Uterus (tissue), 3 donors: ENCODE measurements at regions not wholly inside any gene's neighbourhood (a gene's known extent, or its start where the extent isn't known, plus 50 kb on each side); places are given as distances from the start of the nearest gene placed in this dataset.

Experiments
- DNase-seq, 2 donors: peaks; one replicate each; pipeline ENCODE4 v3.0.0-alpha.2; 2019 to 2020
- H3K27ac ChIP-seq, 2 donors: fragments of 200-600 bp; sonication (generic); 1 replicate in 1 of 2; 2 replicates in 1 of 2; pipeline ENCODE4 v1.5.1; 2016 to 2018
- H3K27me3 ChIP-seq, 2 donors: fragments of 200-600 bp; sonication (generic); one replicate each; pipeline ENCODE4 v1.5.1; 2018 to 2019; ENCODE audit warnings: control low read depth in 1 of 2
- H3K36me3 ChIP-seq, 2 donors: fragments of 200-600 bp; sonication (generic); one replicate each; pipeline ENCODE4 v1.5.1; 2019; ENCODE audit warnings: control low read depth in 1 of 2
- H3K4me1 ChIP-seq, 2 donors: fragments of 200-600 bp; sonication (generic); one replicate each; pipeline ENCODE4 v1.5.1; 2018 to 2019; ENCODE audit warnings: control low read depth in 1 of 2
- H3K4me3 ChIP-seq, 2 donors: fragments of 200-600 bp; sonication (generic); 1 replicate in 1 of 2; 2 replicates in 1 of 2; pipeline ENCODE4 v1.5.1; 2018 to 2019; ENCODE audit warnings: mild to moderate bottlenecking in 1 of 2
- H3K9me3 ChIP-seq, 2 donors: fragments of 200-600 bp; sonication (generic); one replicate each; pipeline ENCODE4 v1.5.1; 2019; ENCODE audit warnings: control low read depth in 1 of 2
- POLR2A ChIP-seq, 2 donors: fragments of 450-650 bp; IDR thresholded peaks; one replicate each; pipeline ENCODE4 v1.6.1; 2016; ENCODE audit warnings: antibody characterized with exemption in 2 of 2, mild to moderate bottlenecking in 1 of 2, moderate library complexity in 1 of 2
- intact Hi-C: fragments of 100-400 bp; cut with DNase I; formaldehyde crosslinking; loops from one replicate; pipeline ENCODE4 v1.15.1; 2023; ENCODE audit warnings: low total_unique reads
- TF ChIP-seq, protein P1 (sequence below), 4 experiments: fragments of 200-600 bp in 2 of 4; fragments of 450-650 bp in 2 of 4; sonication (generic) in 2 of 4; IDR thresholded peaks; one replicate each; pipeline ENCODE4 v1.5.1; 2016 to 2019; ENCODE audit warnings: antibody characterized with exemption in 4 of 4, mild to moderate bottlenecking in 2 of 4, moderate library complexity in 1 of 4
- donor health status: DM: yes; HTN: yes; CAD: no.

DNA sequence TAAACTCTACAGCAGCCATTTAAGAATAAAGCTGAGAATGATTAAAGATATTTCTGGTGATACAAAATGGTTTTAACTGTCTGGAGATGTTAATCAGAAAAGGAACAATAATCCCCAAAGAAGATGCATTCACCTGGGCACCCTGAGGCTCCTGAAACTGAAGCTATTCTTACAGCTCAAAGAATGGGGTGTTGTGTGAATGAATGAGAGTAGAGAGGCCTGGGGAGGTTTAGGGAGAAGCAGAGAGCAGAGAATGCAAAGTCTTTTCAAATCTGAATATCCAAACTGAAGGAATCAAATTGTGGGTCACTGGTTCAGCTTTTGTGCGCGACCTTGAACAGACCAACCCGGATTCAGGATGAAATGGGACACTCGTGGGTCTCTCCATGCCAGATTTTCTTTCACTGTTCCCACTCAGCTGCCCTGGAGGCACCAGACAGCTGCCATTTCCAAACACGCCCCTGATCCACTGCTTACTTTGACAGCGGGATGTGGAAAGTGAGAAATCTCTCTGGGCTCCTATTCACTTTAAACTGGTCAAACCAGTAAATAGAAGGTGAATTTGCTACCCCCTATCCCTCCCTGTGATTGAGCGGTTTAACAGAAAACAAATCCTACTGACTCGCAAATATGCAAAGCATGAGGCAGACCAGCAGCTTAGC, 485.5 kb upstream of the THBS1 start:
- Histone ChIP-seq H3K4me1 (no peaks in the 10 kb centered on the region), H3K4me3 (no peak overlapping the region), H3K27me3 (no peaks in the 10 kb centered on the region), H3K36me3 (no peaks in the 10 kb centered on the region), H3K9me3 (no peaks in the 10 kb centered on the region), H3K27ac (no peak overlapping the region)
- intact Hi-C loops, result no loop called here
- TF ChIP-seq, protein P1, sequence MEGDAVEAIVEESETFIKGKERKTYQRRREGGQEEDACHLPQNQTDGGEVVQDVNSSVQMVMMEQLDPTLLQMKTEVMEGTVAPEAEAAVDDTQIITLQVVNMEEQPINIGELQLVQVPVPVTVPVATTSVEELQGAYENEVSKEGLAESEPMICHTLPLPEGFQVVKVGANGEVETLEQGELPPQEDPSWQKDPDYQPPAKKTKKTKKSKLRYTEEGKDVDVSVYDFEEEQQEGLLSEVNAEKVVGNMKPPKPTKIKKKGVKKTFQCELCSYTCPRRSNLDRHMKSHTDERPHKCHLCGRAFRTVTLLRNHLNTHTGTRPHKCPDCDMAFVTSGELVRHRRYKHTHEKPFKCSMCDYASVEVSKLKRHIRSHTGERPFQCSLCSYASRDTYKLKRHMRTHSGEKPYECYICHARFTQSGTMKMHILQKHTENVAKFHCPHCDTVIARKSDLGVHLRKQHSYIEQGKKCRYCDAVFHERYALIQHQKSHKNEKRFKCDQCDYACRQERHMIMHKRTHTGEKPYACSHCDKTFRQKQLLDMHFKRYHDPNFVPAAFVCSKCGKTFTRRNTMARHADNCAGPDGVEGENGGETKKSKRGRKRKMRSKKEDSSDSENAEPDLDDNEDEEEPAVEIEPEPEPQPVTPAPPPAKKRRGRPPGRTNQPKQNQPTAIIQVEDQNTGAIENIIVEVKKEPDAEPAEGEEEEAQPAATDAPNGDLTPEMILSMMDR (IDR thresholded peaks at IDR 0.05), result no peak
- TF ChIP-seq POLR2A (IDR thresholded peaks at IDR 0.05), result no peak
- no peak for DNase-seq

DNA sequence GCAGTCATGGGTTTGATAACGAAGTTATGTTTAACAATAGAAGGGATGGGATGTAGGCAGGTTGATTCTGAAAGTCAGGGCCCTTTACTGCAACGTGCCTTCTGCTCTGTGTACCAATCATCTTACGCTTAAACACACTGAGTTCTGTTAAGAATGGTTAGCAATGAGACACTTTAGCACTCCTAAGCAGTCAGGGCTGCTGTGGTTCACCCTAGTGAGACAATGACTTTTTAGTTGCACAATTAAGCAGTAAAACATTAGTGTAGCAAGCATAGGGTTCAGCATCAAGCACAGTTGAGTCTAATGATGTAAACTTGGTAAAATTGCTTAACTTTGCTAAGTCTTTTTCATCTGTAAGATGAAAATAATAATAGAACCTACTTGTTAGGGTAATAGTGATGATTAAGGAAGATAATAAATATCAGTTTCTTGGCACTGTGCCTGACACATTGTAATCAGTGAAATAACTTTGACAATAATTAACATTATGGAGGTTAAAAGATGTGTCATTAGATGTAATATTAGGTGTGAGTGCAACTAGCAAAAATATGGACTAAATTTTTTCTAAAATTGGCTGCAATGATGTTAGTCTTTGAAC, 484.2 kb upstream of the THBS1 start:
- no peaks in the 10 kb centered on the region for H3K9me3 ChIP-seq
- H3K4me1 ChIP-seq, result no peaks in the 10 kb centered on the region
- H3K27me3 ChIP-seq, result no peaks in the 10 kb centered on the region
- intact Hi-C loops, result no loop called here
- H3K36me3 ChIP-seq, result no peaks in the 10 kb centered on the region
- TF ChIP-seq, protein P1 (IDR thresholded peaks at IDR 0.05), result no peak
- TF ChIP-seq POLR2A (IDR thresholded peaks at IDR 0.05), result no peak
- H3K4me3 ChIP-seq, result no peak overlapping the region
- no peak overlapping the region for H3K27ac ChIP-seq
- no peak for DNase-seq

DNA sequence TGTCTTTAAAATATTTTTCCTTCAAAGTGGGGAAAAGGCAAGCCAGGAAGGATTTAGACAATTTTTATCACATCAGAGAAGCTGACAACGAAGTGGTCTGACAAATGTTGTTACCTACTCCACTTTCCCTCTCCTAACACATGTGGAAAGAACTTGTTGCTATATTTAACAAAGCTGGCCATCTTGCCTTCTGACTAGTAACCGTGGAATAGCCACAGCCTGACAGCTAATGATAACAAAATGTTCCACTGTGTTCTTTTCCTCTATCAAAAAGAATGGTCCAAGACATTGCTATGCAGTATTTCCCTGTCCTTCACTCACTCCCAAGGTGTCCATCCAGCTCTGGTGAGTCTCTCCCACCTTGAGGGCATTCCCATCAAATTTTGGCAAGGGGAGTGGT, 481.4 kb upstream of the THBS1 start:
- H3K9me3 ChIP-seq, result no peaks in the 10 kb centered on the region
- TF ChIP-seq POLR2A (IDR thresholded peaks at IDR 0.05), result no peak
- TF ChIP-seq, protein P1 (IDR thresholded peaks at IDR 0.05), result no peak
- H3K27ac ChIP-seq, result no peak overlapping the region
- H3K4me1 ChIP-seq, result no peaks in the 10 kb centered on the region
- no peaks in the 10 kb centered on the region for H3K27me3 ChIP-seq
- intact Hi-C loops, result no loop called here
- H3K36me3 ChIP-seq, result no peaks in the 10 kb centered on the region
- no peak for DNase-seq
- no peak overlapping the region for H3K4me3 ChIP-seq

DNA sequence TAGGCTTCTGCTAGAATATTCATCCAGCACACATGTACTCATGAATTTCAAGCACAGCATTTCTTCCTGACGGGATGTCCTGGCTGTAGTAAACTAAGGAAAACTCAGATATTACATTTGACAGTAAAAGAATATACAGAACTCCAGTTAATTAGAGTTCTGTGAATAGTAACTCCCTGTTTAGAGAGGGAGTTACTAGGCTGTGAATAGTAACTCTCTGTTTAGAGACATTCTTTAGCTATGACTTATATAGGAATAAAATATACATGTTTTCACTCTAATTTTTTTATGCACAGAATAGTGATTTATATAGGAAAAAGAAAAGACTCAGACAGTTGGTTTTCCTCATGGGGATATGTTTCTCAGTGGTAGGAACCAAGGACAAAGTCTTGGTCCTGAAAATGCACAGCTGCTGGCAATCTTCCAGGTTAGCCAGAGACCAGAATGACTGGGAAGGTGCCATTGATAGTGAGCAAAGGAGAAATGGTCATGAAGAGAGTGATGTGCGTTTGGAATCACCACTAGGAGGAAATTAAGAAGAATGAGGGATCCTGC, 480.7 kb upstream of the THBS1 start:
- no peak for DNase-seq
- Histone ChIP-seq H3K36me3 (no peaks in the 10 kb centered on the region), H3K4me1 (no peaks in the 10 kb centered on the region), H3K9me3 (no peaks in the 10 kb centered on the region), H3K27ac (no peak overlapping the region), H3K4me3 (no peak overlapping the region), H3K27me3 (no peaks in the 10 kb centered on the region)
- intact Hi-C loops, result no loop called here
- no peak for TF ChIP-seq POLR2A (IDR thresholded peaks at IDR 0.05)
- TF ChIP-seq, protein P1 (IDR thresholded peaks at IDR 0.05), result no peak

DNA sequence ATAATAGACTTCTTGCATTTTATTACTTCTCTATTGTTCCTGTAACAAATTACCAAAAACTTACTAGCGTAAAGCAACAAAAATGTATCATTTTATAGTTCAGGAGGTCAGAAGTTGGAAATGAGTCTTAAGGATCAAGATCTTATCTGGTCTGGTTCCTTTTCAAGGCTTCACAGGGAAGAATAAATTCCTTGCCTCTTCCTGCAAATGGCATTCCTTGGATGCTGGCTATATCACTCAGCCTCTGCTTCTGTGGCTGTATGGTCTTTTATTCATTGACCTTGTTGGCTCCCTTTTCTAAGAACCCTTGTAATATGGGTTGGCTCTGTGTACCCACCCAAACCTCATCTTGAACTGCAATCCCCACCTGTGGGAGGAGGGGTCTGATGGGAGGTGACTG, 478.4 kb upstream of the THBS1 start:
- Histone ChIP-seq H3K9me3 (no peaks in the 10 kb centered on the region), H3K36me3 (no peaks in the 10 kb centered on the region), H3K4me3 (no peak overlapping the region), H3K27me3 (no peaks in the 10 kb centered on the region), H3K27ac (no peak overlapping the region), H3K4me1 (no peaks in the 10 kb centered on the region)
- intact Hi-C loops, result no loop called here
- TF ChIP-seq, protein P1 (IDR thresholded peaks at IDR 0.05), result no peak
- no peak for TF ChIP-seq POLR2A (IDR thresholded peaks at IDR 0.05)
- no peak for DNase-seq
